A549 (cell line): ENCODE measurements at regions not wholly inside any gene's neighbourhood (a gene's known extent, or its start where the extent isn't known, plus 50 kb on each side); places are given as distances from the start of the nearest gene placed in this dataset.

Experiments used
- MYC ChIP-seq: IDR thresholded peaks from 2 replicates; pipeline ENCODE4 v1.6.1; 2012; ENCODE audit warnings: mild to moderate bottlenecking, inconsistent platforms, low read length, improper control_type of control experiment, borderline replicate concordance
- POLR2A ChIP-seq: IDR thresholded peaks from 2 replicates; pipeline ENCODE4 v1.6.1; 2012; ENCODE audit warnings: mild to moderate bottlenecking, low read length
- RFX5 ChIP-seq: fragments of 450-650 bp; IDR thresholded peaks from 2 replicates; pipeline ENCODE4 v1.7.1; 2014; ENCODE audit warnings: antibody characterized with exemption, mild to moderate bottlenecking, moderate library complexity
- TFCP2L1 ChIP-seq: fragments of 250-450 bp; sonication (Bioruptor Pico); IDR thresholded peaks from 2 replicates; pipeline ENCODE4 v1.5.0; 2021; ENCODE audit warnings: mild to moderate bottlenecking
- TF ChIP-seq, protein P1 (sequence below): fragments of >200 bp; sonication (Bioruptor Twin); formaldehyde crosslinking; IDR thresholded peaks from 3 replicates; pipeline ENCODE4 v1.5.1; 2016
- TF ChIP-seq, protein P2 (sequence below): fragments of 200-600 bp; sonication (generic); IDR thresholded peaks from 2 replicates; pipeline ENCODE4 v1.6.1; 2016; ENCODE audit warnings: antibody characterized with exemption, mild to moderate bottlenecking, moderate library complexity
- TF ChIP-seq, protein P3 (sequence below): fragments of 450-650 bp; IDR thresholded peaks from 2 replicates; pipeline ENCODE4 v1.6.1; 2014; ENCODE audit warnings: antibody characterized with exemption

DNA sequence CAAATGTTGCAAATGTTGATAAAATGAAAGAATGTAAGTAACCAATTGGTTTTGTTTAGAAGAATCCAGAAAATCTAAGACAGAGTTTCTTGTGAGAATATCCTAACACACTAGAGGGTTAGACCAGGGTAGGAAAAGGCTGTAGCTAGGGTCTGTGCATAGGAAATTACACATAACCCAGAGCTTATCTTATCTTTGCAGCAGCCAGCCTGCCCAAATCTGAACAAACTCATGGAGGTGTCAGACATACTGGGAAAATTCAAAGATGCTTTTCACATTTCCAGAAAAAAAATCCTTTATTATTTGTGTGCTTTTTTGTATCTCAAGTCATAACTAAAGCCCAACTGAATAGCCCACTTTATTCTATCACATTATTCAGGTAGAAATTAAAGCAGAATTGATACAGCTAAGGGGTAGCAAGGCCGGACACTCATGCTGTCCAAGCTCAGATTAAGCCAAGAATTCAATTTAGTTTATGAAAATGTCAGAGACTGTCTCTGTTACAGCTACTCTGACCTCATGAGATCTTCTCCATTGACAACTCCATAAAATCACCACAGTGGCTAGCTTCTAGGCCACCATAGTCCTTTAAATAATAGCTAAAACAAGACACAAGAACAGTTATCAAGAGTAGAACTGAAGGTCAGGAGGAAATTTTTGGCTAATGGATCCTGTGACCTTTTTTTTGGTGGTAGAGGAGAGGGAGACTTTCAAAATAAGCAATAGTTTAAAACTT is 169.6 kb upstream of the RASSF8 start:
- no peak for TF ChIP-seq POLR2A
- TF ChIP-seq, protein P1, sequence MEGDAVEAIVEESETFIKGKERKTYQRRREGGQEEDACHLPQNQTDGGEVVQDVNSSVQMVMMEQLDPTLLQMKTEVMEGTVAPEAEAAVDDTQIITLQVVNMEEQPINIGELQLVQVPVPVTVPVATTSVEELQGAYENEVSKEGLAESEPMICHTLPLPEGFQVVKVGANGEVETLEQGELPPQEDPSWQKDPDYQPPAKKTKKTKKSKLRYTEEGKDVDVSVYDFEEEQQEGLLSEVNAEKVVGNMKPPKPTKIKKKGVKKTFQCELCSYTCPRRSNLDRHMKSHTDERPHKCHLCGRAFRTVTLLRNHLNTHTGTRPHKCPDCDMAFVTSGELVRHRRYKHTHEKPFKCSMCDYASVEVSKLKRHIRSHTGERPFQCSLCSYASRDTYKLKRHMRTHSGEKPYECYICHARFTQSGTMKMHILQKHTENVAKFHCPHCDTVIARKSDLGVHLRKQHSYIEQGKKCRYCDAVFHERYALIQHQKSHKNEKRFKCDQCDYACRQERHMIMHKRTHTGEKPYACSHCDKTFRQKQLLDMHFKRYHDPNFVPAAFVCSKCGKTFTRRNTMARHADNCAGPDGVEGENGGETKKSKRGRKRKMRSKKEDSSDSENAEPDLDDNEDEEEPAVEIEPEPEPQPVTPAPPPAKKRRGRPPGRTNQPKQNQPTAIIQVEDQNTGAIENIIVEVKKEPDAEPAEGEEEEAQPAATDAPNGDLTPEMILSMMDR: no peak
- TF ChIP-seq, protein P2, sequence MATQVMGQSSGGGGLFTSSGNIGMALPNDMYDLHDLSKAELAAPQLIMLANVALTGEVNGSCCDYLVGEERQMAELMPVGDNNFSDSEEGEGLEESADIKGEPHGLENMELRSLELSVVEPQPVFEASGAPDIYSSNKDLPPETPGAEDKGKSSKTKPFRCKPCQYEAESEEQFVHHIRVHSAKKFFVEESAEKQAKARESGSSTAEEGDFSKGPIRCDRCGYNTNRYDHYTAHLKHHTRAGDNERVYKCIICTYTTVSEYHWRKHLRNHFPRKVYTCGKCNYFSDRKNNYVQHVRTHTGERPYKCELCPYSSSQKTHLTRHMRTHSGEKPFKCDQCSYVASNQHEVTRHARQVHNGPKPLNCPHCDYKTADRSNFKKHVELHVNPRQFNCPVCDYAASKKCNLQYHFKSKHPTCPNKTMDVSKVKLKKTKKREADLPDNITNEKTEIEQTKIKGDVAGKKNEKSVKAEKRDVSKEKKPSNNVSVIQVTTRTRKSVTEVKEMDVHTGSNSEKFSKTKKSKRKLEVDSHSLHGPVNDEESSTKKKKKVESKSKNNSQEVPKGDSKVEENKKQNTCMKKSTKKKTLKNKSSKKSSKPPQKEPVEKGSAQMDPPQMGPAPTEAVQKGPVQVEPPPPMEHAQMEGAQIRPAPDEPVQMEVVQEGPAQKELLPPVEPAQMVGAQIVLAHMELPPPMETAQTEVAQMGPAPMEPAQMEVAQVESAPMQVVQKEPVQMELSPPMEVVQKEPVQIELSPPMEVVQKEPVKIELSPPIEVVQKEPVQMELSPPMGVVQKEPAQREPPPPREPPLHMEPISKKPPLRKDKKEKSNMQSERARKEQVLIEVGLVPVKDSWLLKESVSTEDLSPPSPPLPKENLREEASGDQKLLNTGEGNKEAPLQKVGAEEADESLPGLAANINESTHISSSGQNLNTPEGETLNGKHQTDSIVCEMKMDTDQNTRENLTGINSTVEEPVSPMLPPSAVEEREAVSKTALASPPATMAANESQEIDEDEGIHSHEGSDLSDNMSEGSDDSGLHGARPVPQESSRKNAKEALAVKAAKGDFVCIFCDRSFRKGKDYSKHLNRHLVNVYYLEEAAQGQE: no peak
- TF ChIP-seq, protein P3, sequence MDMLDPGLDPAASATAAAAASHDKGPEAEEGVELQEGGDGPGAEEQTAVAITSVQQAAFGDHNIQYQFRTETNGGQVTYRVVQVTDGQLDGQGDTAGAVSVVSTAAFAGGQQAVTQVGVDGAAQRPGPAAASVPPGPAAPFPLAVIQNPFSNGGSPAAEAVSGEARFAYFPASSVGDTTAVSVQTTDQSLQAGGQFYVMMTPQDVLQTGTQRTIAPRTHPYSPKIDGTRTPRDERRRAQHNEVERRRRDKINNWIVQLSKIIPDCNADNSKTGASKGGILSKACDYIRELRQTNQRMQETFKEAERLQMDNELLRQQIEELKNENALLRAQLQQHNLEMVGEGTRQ: no peak
- TF ChIP-seq RFX5: no peak
- no peak for TF ChIP-seq TFCP2L1 (CRISPR knock-in tag)
- no peak for TF ChIP-seq MYC
